ENCODE measurements at regions not wholly inside any gene's neighbourhood (a gene's known extent, or its start where the extent isn't known, plus 50 kb on each side); places are given as distances from the start of the nearest gene placed in this dataset.
"Not testable (repeated sequence)": the region's sequence is repeated elsewhere in the genome, so short reads cannot be mapped to it uniquely, and the experiment has no call there.

DNA sequence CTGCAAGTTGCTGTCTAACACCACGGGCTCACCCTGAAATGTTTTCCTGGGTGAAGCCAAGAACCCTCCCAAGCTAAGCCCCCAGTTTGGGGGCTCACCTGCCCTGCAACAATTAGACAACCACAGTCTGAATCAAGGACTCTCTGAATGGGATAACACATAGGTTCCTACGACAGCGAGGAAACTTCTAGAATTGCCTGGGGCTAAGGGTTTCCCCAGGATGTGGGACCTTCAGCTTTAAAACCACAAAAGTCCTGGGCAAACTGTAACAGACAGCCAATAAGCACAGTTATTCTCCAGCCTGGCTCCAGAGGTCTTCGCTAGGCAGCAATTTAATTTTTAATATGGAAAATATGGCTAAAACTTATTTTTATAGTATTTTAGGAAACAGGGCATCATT, 162.6 kb downstream of the PRKX start:
- no peaks in the 10 kb centered on the region for H3K36me3 Mint-ChIP-seq (ENCODE audit: low read depth)
- H3K9me3 Mint-ChIP-seq (ENCODE audit: low read depth), result no peaks in the 10 kb centered on the region
- intact Hi-C loops (cut with DNase I, micrococcal nuclease), result no loop called here
- no peak overlapping the region for H3K27ac Mint-ChIP-seq
- peaks cover 8% of the 10 kb centered on the region for H3K27me3 Mint-ChIP-seq
- ChIA-PET CTCF (no interaction called here), POLR2A (no interaction called here)
- DNase-seq (no peak), ATAC-seq (no peak)
- H3K4me1 Mint-ChIP-seq, result no peaks in the 10 kb centered on the region
- no peak overlapping the region for H3K4me3 Mint-ChIP-seq

GRCh38 chrX:3550160-3550751, 163.2 kb downstream of the PRKX start:
- ChIA-PET CTCF (no interaction called here), POLR2A (no interaction called here)
- ATAC-seq, result no peak
- Mint-ChIP-seq H3K9me3 (ENCODE audit: low read depth) (no peaks in the 10 kb centered on the region), H3K27me3 (peaks cover 8% of the 10 kb centered on the region), H3K4me3 (no peak overlapping the region), H3K27ac (no peak overlapping the region), H3K36me3 (ENCODE audit: low read depth) (no peaks in the 10 kb centered on the region), H3K4me1 (no peaks in the 10 kb centered on the region)
- intact Hi-C loops (cut with DNase I, micrococcal nuclease), result no loop called here
- DNase-seq, result no peak

- no peak for DNase-seq
- POLR2A ChIA-PET, result no interaction called here
These were observed 164.0 kb downstream of the PRKX start for GRCh38 chrX:3549411-3549911.

DNA sequence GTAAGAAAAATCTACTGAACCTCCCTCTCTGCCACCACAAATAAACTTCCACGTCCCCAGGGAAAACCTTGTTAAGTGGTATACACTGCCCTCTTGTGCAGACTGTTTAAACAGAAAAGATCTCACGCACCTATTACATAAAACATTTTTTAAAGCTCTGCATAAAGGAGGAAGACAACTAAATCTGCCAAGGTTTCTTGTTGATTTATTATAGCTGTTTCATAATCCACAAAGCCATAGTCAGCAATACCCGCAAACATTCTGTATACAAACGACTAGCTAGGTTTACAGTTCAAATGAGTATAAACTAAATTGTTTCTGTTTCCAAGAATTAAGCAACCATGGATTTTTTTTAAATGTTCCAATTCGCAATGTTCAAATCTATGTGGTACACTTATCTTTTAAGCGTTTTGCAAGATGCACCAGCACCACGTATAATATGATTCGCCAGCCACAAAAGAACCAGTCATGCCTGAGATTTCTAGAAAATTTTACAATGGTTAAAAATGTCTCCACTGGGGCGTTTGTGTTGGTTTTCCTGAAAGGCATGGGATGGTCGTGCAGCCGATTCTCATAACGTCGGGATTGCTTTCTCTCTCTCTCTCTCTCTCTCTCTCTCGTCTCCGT, 164.6 kb downstream of the PRKX start:
- no peak overlapping the region for H3K27ac Mint-ChIP-seq
- ATAC-seq, result no peak
- no peak for DNase-seq
- no peaks in the 10 kb centered on the region for H3K9me3 Mint-ChIP-seq (ENCODE audit: low read depth)
- intact Hi-C loops (cut with DNase I, micrococcal nuclease), result no loop called here
- H3K4me3 Mint-ChIP-seq, result no peak overlapping the region
- no peaks in the 10 kb centered on the region for H3K36me3 Mint-ChIP-seq (ENCODE audit: low read depth)
- ChIA-PET POLR2A (no interaction called here), CTCF (no interaction called here)
- peaks cover 8% of the 10 kb centered on the region for H3K27me3 Mint-ChIP-seq
- no peaks in the 10 kb centered on the region for H3K4me1 Mint-ChIP-seq

More at GRCh38 chrX:3549411-3549911, 164.0 kb downstream of the PRKX start:
- Mint-ChIP-seq H3K4me1 (no peaks in the 10 kb centered on the region), H3K4me3 (no peak overlapping the region), H3K27ac (no peak overlapping the region), H3K9me3 (ENCODE audit: low read depth) (no peaks in the 10 kb centered on the region), H3K27me3 (peaks cover 8% of the 10 kb centered on the region), H3K36me3 (ENCODE audit: low read depth) (no peaks in the 10 kb centered on the region)
- intact Hi-C loops (cut with DNase I, micrococcal nuclease), result no loop called here
- CTCF ChIA-PET, result no interaction called here
- no peak for ATAC-seq

DNA sequence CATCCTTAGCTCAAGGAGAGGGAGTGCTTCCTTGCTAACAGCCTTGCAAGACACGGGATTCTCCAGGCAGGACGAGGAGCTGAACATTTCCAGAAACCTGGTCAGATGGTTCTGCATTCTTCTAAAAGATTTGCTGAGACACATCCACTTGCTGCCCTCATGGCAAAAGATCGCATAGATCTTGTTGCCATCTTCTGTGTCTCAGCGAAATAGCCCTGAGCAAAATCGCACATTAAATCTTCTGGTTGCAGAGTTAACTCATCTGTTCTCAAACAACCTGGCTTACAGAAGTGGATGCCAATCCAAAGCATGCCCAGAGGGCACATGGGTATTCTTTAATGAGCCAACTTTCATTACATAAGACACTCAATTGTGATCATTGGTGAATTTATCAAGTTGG, 167.5 kb downstream of the PRKX start:
- POLR2A ChIA-PET, result no interaction called here
- intact Hi-C loops (cut with DNase I, micrococcal nuclease), result no loop called here

DNA sequence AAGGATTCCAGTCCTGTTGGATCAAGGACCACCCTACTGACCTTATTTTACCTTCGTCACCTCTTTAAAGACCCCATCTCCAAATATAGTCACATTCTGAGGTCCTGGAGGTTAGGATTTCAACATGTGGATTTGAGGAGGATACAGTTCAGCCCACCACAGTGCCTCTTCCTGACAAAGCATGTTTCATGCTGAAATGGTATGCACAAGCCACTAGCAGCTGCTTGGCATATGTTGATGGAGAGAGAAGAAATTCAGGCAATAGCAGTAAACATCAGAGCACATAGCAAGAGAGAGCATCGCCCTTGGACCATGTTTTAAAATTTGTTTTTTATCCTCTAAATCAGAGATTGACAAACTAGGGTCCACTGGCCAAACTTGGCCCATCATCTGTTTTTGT, 172.1 kb downstream of the PRKX start:
- intact Hi-C loops (cut with DNase I, micrococcal nuclease), result no loop called here
- DNase-seq (no peak), ATAC-seq (no peak)
- Mint-ChIP-seq H3K27ac (no peak overlapping the region), H3K9me3 (ENCODE audit: low read depth) (peaks cover 9% of the 10 kb centered on the region), H3K4me3 (no peak overlapping the region), H3K27me3 (no peaks in the 10 kb centered on the region), H3K36me3 (ENCODE audit: low read depth) (no peaks in the 10 kb centered on the region), H3K4me1 (no peaks in the 10 kb centered on the region)
- POLR2A ChIA-PET, result no interaction called here
- CTCF ChIA-PET, result no interaction called here

More for the DNA sequence above, 167.5 kb downstream of the PRKX start:
- Mint-ChIP-seq H3K4me1 (no peaks in the 10 kb centered on the region), H3K27ac (no peak overlapping the region), H3K36me3 (ENCODE audit: low read depth) (no peaks in the 10 kb centered on the region), H3K4me3 (no peak overlapping the region), H3K9me3 (ENCODE audit: low read depth) (peaks cover 9% of the 10 kb centered on the region), H3K27me3 (peaks cover 8% of the 10 kb centered on the region)
- DNase-seq (no peak), ATAC-seq (no peak)
- CTCF ChIA-PET, result no interaction called here

GRCh38 chrX:3540105-3540504, 173.3 kb downstream of the PRKX start:
- no peaks in the 10 kb centered on the region for H3K4me1 Mint-ChIP-seq
- H3K27ac Mint-ChIP-seq, result no peak overlapping the region
- CTCF ChIA-PET, result no interaction called here
- no peak overlapping the region for H3K4me3 Mint-ChIP-seq
- ATAC-seq (no peak), DNase-seq (no peak)
- POLR2A ChIA-PET, result no interaction called here
- H3K36me3 Mint-ChIP-seq (ENCODE audit: low read depth), result no peaks in the 10 kb centered on the region
- peaks cover 3% of the 10 kb centered on the region for H3K27me3 Mint-ChIP-seq
- intact Hi-C loops (cut with DNase I, micrococcal nuclease), result no loop called here
- peaks cover 9% of the 10 kb centered on the region for H3K9me3 Mint-ChIP-seq (ENCODE audit: low read depth)

DNA sequence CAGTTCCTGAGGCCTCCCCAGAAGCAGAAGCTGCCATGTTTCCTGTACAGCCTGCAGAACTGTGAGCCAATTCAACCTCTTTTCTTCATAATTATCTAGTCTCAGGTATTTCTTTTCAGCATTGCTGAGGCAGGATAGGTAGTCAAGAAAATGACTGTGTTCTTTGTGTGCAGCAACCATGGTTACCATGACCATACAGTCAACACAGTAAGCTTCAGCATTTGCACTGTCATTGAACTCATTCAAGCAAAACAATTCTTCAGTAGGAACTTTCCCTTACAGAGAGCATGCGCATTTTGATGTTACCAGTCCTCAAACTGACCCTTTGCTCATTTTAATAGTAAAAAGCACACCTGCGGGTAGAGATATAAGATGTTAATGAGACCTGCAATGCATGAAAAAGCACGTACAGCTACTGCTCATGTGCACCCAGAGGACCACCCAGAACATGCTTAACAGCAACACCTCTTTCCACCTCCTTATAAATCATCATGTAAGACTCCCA, 180.8 kb downstream of the PRKX start:
- Mint-ChIP-seq H3K9me3 (ENCODE audit: low read depth) (no peaks in the 10 kb centered on the region), H3K4me3 (no peak overlapping the region), H3K36me3 (ENCODE audit: low read depth) (no peaks in the 10 kb centered on the region), H3K4me1 (no peaks in the 10 kb centered on the region), H3K27me3 (peaks cover 3% of the 10 kb centered on the region), H3K27ac (no peak overlapping the region)
- intact Hi-C loops (cut with DNase I, micrococcal nuclease), result no loop called here
- no peak for ATAC-seq
- ChIA-PET CTCF (interaction anchor here (0.6 kb wide), 1 partner anchor 20 kb away, joined by 3 read pairs; no protein-coding TSS in a partner anchor), POLR2A (no interaction called here)
- DNase-seq, result no peak

- H3K27me3 Mint-ChIP-seq; H3K4me1 Mint-ChIP-seq; H3K4me3 Mint-ChIP-seq; H3K9me3 Mint-ChIP-seq (ENCODE audit: low read depth); ATAC-seq; DNase-seq; H3K27ac Mint-ChIP-seq; intact Hi-C loops (cut with DNase I, micrococcal nuclease); H3K36me3 Mint-ChIP-seq (ENCODE audit: low read depth); CTCF ChIA-PET; POLR2A ChIA-PET: not testable (repeated sequence)
These were observed 182.0 kb downstream of the PRKX start for GRCh38 chrX:3531435-3531834.

- H3K9me3 Mint-ChIP-seq (ENCODE audit: low read depth), result no peaks in the 10 kb centered on the region
- ChIA-PET CTCF (no interaction called here), POLR2A (no interaction called here)
- H3K27ac Mint-ChIP-seq, result no peak overlapping the region
- no peaks in the 10 kb centered on the region for H3K27me3 Mint-ChIP-seq
- no peaks in the 10 kb centered on the region for H3K36me3 Mint-ChIP-seq (ENCODE audit: low read depth)
- H3K4me1 Mint-ChIP-seq, result no peaks in the 10 kb centered on the region
- H3K4me3 Mint-ChIP-seq, result no peak overlapping the region
- ATAC-seq (no peak), DNase-seq (no peak)
- intact Hi-C loops (cut with DNase I, micrococcal nuclease), result no loop called here
These were observed 183.1 kb upstream of the MXRA5 start for GRCh38 chrX:3529466-3530010.

DNA sequence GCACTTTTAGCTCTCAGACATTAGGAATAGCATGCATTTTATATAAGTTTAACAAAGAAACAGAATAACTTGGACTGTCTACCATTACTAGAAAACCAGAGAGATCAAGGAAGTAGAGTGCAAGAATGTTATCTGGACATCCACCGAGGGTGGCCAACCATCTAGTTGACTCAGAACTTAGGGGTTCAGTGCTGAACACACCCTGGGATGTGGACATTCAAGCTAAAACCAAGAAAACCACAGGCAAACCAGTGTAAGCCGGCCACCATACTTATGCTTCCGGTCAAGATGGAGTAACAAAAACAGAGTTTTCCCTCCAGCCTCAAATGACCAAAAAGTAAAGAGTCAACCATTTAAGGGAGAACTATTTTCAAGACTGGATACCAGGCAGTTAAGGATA, 181.4 kb upstream of the MXRA5 start:
- Mint-ChIP-seq H3K27me3 (no peaks in the 10 kb centered on the region), H3K9me3 (ENCODE audit: low read depth) (no peaks in the 10 kb centered on the region), H3K4me1 (no peaks in the 10 kb centered on the region), H3K4me3 (no peak overlapping the region), H3K27ac (no peak overlapping the region), H3K36me3 (ENCODE audit: low read depth) (no peaks in the 10 kb centered on the region)
- ATAC-seq (no peak), DNase-seq (no peak)
- intact Hi-C loops (cut with DNase I, micrococcal nuclease), result no loop called here
- POLR2A ChIA-PET, result no interaction called here
- CTCF ChIA-PET, result no interaction called here

DNA sequence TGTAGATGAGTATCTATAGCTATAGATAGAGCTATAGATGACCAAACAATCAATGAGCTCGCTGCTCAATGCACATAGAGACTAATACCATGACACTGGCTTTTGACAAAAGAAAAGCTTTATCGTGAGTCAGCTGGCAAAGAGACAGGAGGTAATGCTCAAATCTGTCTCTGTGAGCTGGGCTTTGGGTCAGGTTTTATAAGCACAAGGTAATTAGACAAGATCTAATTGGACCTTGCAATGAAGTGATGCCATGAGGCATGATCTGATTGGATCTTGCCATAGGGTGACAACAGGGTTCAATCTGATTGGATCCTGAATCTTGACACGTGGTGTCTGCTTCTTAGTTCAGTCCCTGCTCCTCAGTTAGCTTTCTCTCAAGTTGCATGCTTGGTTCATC, 180.7 kb upstream of the MXRA5 start:
- Mint-ChIP-seq H3K27me3 (no peaks in the 10 kb centered on the region), H3K36me3 (ENCODE audit: low read depth) (no peaks in the 10 kb centered on the region), H3K9me3 (ENCODE audit: low read depth) (no peaks in the 10 kb centered on the region), H3K27ac (no peak overlapping the region), H3K4me3 (no peak overlapping the region), H3K4me1 (no peaks in the 10 kb centered on the region)
- intact Hi-C loops (cut with DNase I, micrococcal nuclease), result no loop called here
- ChIA-PET CTCF (no interaction called here), POLR2A (no interaction called here)
- ATAC-seq (no peak), DNase-seq (no peak)
